H1 (cell line): ENCODE measurements at regions not wholly inside any gene's neighbourhood (a gene's known extent, or its start where the extent isn't known, plus 50 kb on each side); places are given as distances from the start of the nearest gene placed in this dataset.

Source experiments
- CHD1 ChIP-seq: IDR thresholded peaks from 2 replicates; pipeline ENCODE4 v1.6.1; 2012; ENCODE audit warnings: low read depth, low read length, improper control_type of control experiment
- CHD2 ChIP-seq: IDR thresholded peaks from 2 replicates; pipeline ENCODE4 v1.6.1; 2012; ENCODE audit warnings: low read length, improper control_type of control experiment
- CTCF ChIP-seq, 3 experiments: IDR thresholded peaks; 1 replicate in 2 of 3; 2 replicates in 1 of 3; pipeline versions ENCODE4 v1.5.1 to v1.6.1; 2011; ENCODE audit warnings: low read length in 3 of 3, mild to moderate bottlenecking in 3 of 3, inconsistent platforms in 2 of 3, low read depth in 1 of 3, moderate library complexity in 1 of 3; ENCODE audit not compliant: insufficient read depth in 1 of 3; ENCODE audit errors: control extremely low read depth in 1 of 3
- EZH2 ChIP-seq: fragments of 200-600 bp; sonication (generic); IDR thresholded peaks from 2 replicates; pipeline ENCODE4 v1.7.1; 2012; ENCODE audit warnings: low read depth, mild to moderate bottlenecking, moderate library complexity, low read length, inconsistent platforms; ENCODE audit not compliant: severe bottlenecking
- GABPA ChIP-seq: IDR thresholded peaks from 2 replicates; pipeline ENCODE4 v1.6.1; 2011; ENCODE audit warnings: mild to moderate bottlenecking, low read length, moderate library complexity, borderline replicate concordance; ENCODE audit not compliant: insufficient read depth
- GTF2F1 ChIP-seq: IDR thresholded peaks from 2 replicates; pipeline ENCODE4 v1.6.1; 2012; ENCODE audit warnings: low read depth, low read length, improper control_type of control experiment, borderline replicate concordance
- HDAC2 ChIP-seq, 2 experiments: fragments of 300-600 bp in 1 of 2; sonication (generic) in 1 of 2; IDR thresholded peaks; 2 replicates each; pipeline ENCODE4 v1.6.1; 2011 to 2012; ENCODE audit warnings: low read depth in 2 of 2, low read length in 2 of 2, mild to moderate bottlenecking in 2 of 2, moderate library complexity in 2 of 2, borderline replicate concordance in 1 of 2, inconsistent platforms in 1 of 2
- PHF8 ChIP-seq: fragments of 200-600 bp; sonication (generic); conservative IDR thresholded peaks from 2 replicates; pipeline ENCODE4 v1.7.1; 2012; ENCODE audit warnings: low read depth, mild to moderate bottlenecking, inconsistent platforms, low read length, moderate library complexity
- POLR2A ChIP-seq, 2 experiments: IDR thresholded peaks; 1 replicate in 1 of 2; 2 replicates in 1 of 2; pipeline ENCODE4 v1.6.1; 2011; ENCODE audit warnings: low read depth in 2 of 2, low read length in 2 of 2, mild to moderate bottlenecking in 2 of 2; ENCODE audit errors: control extremely low read depth in 1 of 2
- RAD21 ChIP-seq, 2 experiments: IDR thresholded peaks in 1 of 2; conservative IDR thresholded peaks in 1 of 2; 2 replicates each; pipeline ENCODE4 v1.6.1; 2011; ENCODE audit warnings: low read depth in 2 of 2, low read length in 2 of 2, improper control_type of control experiment in 1 of 2, inconsistent platforms in 1 of 2, mild to moderate bottlenecking in 1 of 2, moderate library complexity in 1 of 2

GRCh38 chr10:85193796-85194195 lies 865.4 kb downstream of the CCSER2 start:
- TF ChIP-seq CTCF (IDR thresholded peaks at IDR 0.05; ENCODE audit: control extremely low read depth in 1 of 3, insufficient read depth in 1 of 3, low read depth in 1 of 3, low read length in 3 of 3) = no peak
- TF ChIP-seq PHF8 = no peak
- TF ChIP-seq RAD21 (IDR thresholded peaks at IDR 0.05 in 1 of 2, conservative IDR thresholded peaks at IDR 0.05 in 1 of 2; ENCODE audit: low read depth in 2 of 2, low read length in 2 of 2) = no peak
- no peak for TF ChIP-seq CHD2
- TF ChIP-seq EZH2 = no peak
- TF ChIP-seq POLR2A (IDR thresholded peaks at IDR 0.05; ENCODE audit: control extremely low read depth in 1 of 2, low read depth in 2 of 2, low read length in 2 of 2) = no peak
- TF ChIP-seq GTF2F1 = no peak
- TF ChIP-seq GABPA = no peak
- TF ChIP-seq HDAC2 (IDR thresholded peaks at IDR 0.05; ENCODE audit: borderline replicate concordance in 1 of 2, low read depth in 2 of 2, low read length in 2 of 2) = no peak
- TF ChIP-seq CHD1 = no peak
